Mucosa of descending colon (tissue), 3 donors: ENCODE measurements at regions not wholly inside any gene's neighbourhood (a gene's known extent, or its start where the extent isn't known, plus 50 kb on each side); places are given as distances from the start of the nearest gene placed in this dataset.

ENCODE experiments used
- ATAC-seq: fragments of 200-7000 bp; cut with Tn5 transposase; one replicate; pipeline ENCODE4 v1.9.1; 2020; ENCODE audit warnings: mild to moderate bottlenecking, moderate library complexity
- DNase-seq, 3 donors: peaks; one replicate each; pipeline ENCODE4 v3.0.0-alpha.2; 2020
- H3K36me3 ChIP-seq: fragments of 200-600 bp; one replicate; pipeline ENCODE4 v1.8.0; 2021; ENCODE audit warnings: low read depth, mild to moderate bottlenecking
- H3K4me1 ChIP-seq: fragments of 200-600 bp; one replicate; pipeline ENCODE4 v1.8.0; 2021; ENCODE audit warnings: low read depth, mild to moderate bottlenecking
- H3K4me3 ChIP-seq: fragments of 200-600 bp; one replicate; pipeline ENCODE4 v1.8.0; 2021; ENCODE audit warnings: mild to moderate bottlenecking
- H3K9me3 ChIP-seq: fragments of 200-600 bp; one replicate; pipeline ENCODE4 v1.8.0; 2021; ENCODE audit warnings: mild to moderate bottlenecking
- intact Hi-C, 2 donors: fragments of 100-400 bp; cut with DNase I in 1 of 2; cut with micrococcal nuclease in 1 of 2; formaldehyde crosslinking; loops; one replicate each; pipeline versions ENCODE4 v1.11.0 to v1.11.1; 2022; cut with DNase I, micrococcal nuclease
- TF ChIP-seq, protein P1 (sequence below): fragments of 200-600 bp; IDR thresholded peaks from one replicate; pipeline ENCODE4 v1.8.0; 2022; ENCODE audit warnings: antibody characterized with exemption, mild to moderate bottlenecking
- donor health status: DM: no; HTN: no; CAD: no; lungs with moderate emphysema.
- donor health status: DM: no; HTN: no; CAD: no.
- donor health status: DM: no; HTN: yes; CAD: no.

DNA sequence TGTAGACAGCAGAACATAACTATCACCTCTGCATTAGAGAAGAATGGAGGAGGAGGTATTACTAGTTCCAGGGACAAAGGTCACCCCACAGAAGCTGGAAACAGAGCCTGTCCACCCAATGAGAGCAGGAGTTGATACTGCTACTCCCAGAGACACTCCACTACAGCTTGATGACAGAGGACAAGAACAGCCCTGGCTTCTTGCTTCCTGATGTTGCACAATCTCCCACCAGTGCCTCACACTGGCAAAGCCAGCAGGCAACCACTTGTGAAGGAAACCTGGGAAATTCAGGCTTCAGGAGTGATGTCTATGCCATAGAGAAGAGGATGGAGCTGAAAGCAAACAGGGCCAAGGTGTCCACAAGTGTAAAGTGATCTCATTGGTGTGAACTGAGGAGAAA, 78.0 kb upstream of the POU1F1 start:
- ATAC-seq (peak; percentile 73), DNase-seq (peak in 1 of 3 donors; percentile 7)
- TF ChIP-seq, protein P1, sequence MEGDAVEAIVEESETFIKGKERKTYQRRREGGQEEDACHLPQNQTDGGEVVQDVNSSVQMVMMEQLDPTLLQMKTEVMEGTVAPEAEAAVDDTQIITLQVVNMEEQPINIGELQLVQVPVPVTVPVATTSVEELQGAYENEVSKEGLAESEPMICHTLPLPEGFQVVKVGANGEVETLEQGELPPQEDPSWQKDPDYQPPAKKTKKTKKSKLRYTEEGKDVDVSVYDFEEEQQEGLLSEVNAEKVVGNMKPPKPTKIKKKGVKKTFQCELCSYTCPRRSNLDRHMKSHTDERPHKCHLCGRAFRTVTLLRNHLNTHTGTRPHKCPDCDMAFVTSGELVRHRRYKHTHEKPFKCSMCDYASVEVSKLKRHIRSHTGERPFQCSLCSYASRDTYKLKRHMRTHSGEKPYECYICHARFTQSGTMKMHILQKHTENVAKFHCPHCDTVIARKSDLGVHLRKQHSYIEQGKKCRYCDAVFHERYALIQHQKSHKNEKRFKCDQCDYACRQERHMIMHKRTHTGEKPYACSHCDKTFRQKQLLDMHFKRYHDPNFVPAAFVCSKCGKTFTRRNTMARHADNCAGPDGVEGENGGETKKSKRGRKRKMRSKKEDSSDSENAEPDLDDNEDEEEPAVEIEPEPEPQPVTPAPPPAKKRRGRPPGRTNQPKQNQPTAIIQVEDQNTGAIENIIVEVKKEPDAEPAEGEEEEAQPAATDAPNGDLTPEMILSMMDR = no peak
- intact Hi-C loops = loop anchor here in 1 of 2 donors (5.0 kb wide), 1 partner anchor 148 kb away; no protein-coding TSS in a partner anchor
- Histone ChIP-seq H3K36me3 (no peaks in the 10 kb centered on the region), H3K4me3 (no peak overlapping the region), H3K4me1 (peaks cover 4% of the 10 kb centered on the region), H3K9me3 (no peaks in the 10 kb centered on the region)

DNA sequence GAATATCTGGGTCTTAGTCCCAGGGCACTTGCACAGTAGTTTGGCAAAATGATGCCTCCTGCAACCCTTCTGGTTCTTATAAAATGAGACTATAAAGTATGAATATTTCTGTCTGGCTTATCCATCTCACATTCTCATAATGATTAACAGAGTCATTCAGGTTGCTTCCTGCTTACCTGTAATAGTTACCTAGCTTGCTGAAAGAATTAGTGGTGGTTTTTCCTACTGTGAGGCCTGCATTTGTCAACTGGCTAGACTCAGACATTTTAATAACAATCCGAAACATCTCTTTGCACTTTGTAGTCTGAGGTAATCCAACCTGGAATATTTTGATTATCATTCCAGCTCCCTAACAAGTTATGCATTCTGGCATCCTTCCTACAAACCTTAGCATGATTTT, 75.6 kb upstream of the POU1F1 start:
- peak; percentile 88 for ATAC-seq
- H3K4me1 ChIP-seq = peaks cover 4% of the 10 kb centered on the region
- DNase-seq = peak in 1 of 3 donors; percentile 6
- no peak overlapping the region for H3K4me3 ChIP-seq
- TF ChIP-seq, protein P1 = no peak
- no peaks in the 10 kb centered on the region for H3K9me3 ChIP-seq
- no peaks in the 10 kb centered on the region for H3K36me3 ChIP-seq
- intact Hi-C loops = loop anchor here in 1 of 2 donors (5.0 kb wide), 1 partner anchor 150 kb away; no protein-coding TSS in a partner anchor

DNA sequence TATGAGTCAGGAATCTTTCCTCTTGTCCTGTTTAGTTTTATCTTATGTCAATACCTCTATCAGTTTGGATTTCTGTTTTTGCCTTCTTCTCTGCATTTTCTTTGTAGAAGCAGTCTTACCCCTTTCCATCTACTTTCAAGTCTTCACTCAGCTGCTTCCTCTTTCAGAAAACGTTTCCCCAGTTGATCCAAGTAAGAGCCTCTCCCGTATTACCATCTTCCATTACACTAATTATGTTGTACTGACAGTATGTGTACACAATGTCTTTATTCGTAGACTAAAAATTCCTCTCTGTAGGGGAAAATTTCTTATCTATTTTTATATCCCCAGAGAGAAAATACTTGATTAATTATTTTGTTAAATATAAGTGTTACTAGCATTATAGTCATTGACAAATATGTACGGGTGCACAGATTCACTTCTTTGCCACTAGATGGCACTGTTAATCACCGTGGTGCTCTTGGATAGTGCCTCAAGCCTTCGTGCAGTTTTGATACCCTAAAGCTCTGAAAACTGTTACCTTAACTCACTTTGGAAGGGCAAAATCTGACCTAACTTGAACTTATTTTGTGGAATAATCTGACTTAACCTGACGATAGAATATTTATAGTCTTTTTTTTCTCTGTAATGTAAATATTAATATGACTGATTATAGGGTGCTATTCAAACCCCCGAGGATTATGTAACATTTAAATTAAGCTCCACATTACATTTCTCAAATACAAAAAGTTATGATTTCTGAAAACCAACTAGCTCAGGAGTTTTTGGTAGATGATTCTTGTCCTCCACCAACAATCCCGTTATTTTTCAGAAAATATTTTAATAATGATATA, 74.2 kb upstream of the POU1F1 start:
- ATAC-seq (peak; percentile 87), DNase-seq (peak in 1 of 3 donors; percentile 25)
- no peak overlapping the region for H3K4me3 ChIP-seq
- intact Hi-C loops = loop anchor here in 1 of 2 donors (5.0 kb wide), 1 partner anchor 152 kb away; no protein-coding TSS in a partner anchor
- peaks cover 4% of the 10 kb centered on the region for H3K4me1 ChIP-seq
- no peaks in the 10 kb centered on the region for H3K36me3 ChIP-seq
- no peaks in the 10 kb centered on the region for H3K9me3 ChIP-seq
- TF ChIP-seq, protein P1 = peak; percentile 80

DNA sequence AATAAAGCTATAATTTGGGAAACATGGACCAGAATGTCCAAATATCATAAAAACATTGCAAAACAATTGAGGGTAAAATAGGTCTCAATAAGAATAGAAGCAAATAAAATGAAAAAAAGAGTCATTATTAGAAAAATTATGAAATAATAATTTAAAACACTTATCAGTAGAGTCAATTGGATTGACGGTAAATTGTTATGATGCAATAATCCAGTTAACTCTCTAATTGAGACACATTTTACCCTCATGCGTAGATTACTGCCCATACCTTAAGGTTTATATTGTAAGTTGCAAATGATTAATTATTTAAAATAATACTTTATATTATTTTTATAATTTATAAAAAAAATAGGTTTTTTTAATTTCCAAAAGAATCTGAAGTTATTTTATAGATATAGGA, 73.4 kb upstream of the POU1F1 start:
- ATAC-seq (no peak), DNase-seq (no peak)
- no peak overlapping the region for H3K4me3 ChIP-seq
- H3K36me3 ChIP-seq = no peaks in the 10 kb centered on the region
- H3K9me3 ChIP-seq = no peaks in the 10 kb centered on the region
- intact Hi-C loops = loop anchor here in 1 of 2 donors (5.0 kb wide), 1 partner anchor 152 kb away; no protein-coding TSS in a partner anchor
- H3K4me1 ChIP-seq = peaks cover 4% of the 10 kb centered on the region
- TF ChIP-seq, protein P1 = no peak

DNA sequence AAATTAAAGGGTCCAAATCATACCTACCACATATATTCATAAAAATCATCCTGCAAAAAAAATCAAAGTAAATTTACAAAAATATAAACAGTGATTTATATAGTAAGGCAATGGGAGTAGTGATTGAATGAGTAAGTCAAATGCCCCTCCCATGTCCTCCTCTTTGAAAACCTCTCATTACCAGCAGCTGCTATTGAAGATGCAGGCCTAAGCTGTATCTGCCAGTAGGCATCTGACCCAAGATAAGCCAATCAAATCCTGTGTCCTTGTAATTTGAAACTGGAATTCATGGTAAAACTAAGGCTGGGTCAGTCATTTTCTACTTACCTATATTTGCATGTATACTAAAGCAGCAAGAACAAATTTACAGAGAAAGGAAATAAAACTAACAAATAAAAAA, 60.4 kb upstream of the POU1F1 start:
- Histone ChIP-seq H3K9me3 (no peaks in the 10 kb centered on the region), H3K4me3 (no peak overlapping the region), H3K36me3 (no peaks in the 10 kb centered on the region), H3K4me1 (peaks cover 10% of the 10 kb centered on the region)
- TF ChIP-seq, protein P1 = no peak
- no peak for DNase-seq
- intact Hi-C loops = no loop called here
- ATAC-seq = no peak
